ENCODE measurements at regions not wholly inside any gene's neighbourhood (a gene's known extent, or its start where the extent isn't known, plus 50 kb on each side); places are given as distances from the start of the nearest gene placed in this dataset.

- H3K27ac ChIP-seq (ENCODE audit: low read depth, low read length, poor library complexity, severe bottlenecking): no peak overlapping the region
- intact Hi-C loops (cut with micrococcal nuclease; ENCODE audit: unreplicated experiment): no loop called here
- peaks cover 27% of the 10 kb centered on the region for H3K9me3 ChIP-seq (ENCODE audit: low read depth, low read length, poor library complexity, severe bottlenecking)
- BruUV-seq (replicated peaks): no TSS peak
- H3K4me1 ChIP-seq (ENCODE audit: insufficient read depth, low read length, poor library complexity, severe bottlenecking): no peaks in the 10 kb centered on the region
- H3K36me3 ChIP-seq (ENCODE audit: insufficient read depth, low read length, poor library complexity, severe bottlenecking): no peaks in the 10 kb centered on the region
- TF ChIP-seq EZH2 (IDR thresholded peaks at IDR 0.05; ENCODE audit: borderline replicate concordance, low read depth, low read length, poor library complexity, severe bottlenecking) (no peak), CTCF (conservative IDR thresholded peaks at IDR 0.05; ENCODE audit: low read depth, low read length) (no peak)
- POLR2A ChIA-PET (ENCODE audit: low non-redundant PET): no interaction called here
- CTCF ChIA-PET: no interaction called here
- H3K4me3 ChIP-seq (ENCODE audit: low read depth, low read length, poor library complexity, severe bottlenecking): no peak overlapping the region
- no peaks in the 10 kb centered on the region for H3K27me3 ChIP-seq (replicated peaks; ENCODE audit: insufficient read depth, low read depth, low read length, poor library complexity)
- DNase-seq (ENCODE audit: low spot score): no peak
Observed at GRCh38 chr3:3662610-3663009, 136.6 kb upstream of the LRRN1 start.

GRCh38 chr3:3654916-3655315 is 144.3 kb upstream of the LRRN1 start:
- no peaks in the 10 kb centered on the region for H3K36me3 ChIP-seq (ENCODE audit: insufficient read depth, low read length, poor library complexity, severe bottlenecking)
- ChIA-PET CTCF (no interaction called here), POLR2A (ENCODE audit: low non-redundant PET) (no interaction called here)
- TF ChIP-seq EZH2 (IDR thresholded peaks at IDR 0.05; ENCODE audit: borderline replicate concordance, low read depth, low read length, poor library complexity, severe bottlenecking): no peak
- no peak for TF ChIP-seq CTCF (conservative IDR thresholded peaks at IDR 0.05; ENCODE audit: low read depth, low read length)
- no peak overlapping the region for H3K27ac ChIP-seq (ENCODE audit: low read depth, low read length, poor library complexity, severe bottlenecking)
- BruUV-seq (replicated peaks): no TSS peak
- no peaks in the 10 kb centered on the region for H3K4me1 ChIP-seq (ENCODE audit: insufficient read depth, low read length, poor library complexity, severe bottlenecking)
- DNase-seq (ENCODE audit: low spot score): no peak
- H3K27me3 ChIP-seq (replicated peaks; ENCODE audit: insufficient read depth, low read depth, low read length, poor library complexity): no peaks in the 10 kb centered on the region
- intact Hi-C loops (cut with micrococcal nuclease; ENCODE audit: unreplicated experiment): no loop called here
- H3K9me3 ChIP-seq (ENCODE audit: low read depth, low read length, poor library complexity, severe bottlenecking): peaks cover 12% of the 10 kb centered on the region
- no peak overlapping the region for H3K4me3 ChIP-seq (ENCODE audit: low read depth, low read length, poor library complexity, severe bottlenecking)

- H3K4me1 ChIP-seq (ENCODE audit: insufficient read depth, low read length, poor library complexity, severe bottlenecking): no peaks in the 10 kb centered on the region
- BruUV-seq (replicated peaks): no TSS peak
- ChIA-PET CTCF (no interaction called here), POLR2A (ENCODE audit: low non-redundant PET) (no interaction called here)
- DNase-seq (ENCODE audit: low spot score): no peak
- no peaks in the 10 kb centered on the region for H3K27me3 ChIP-seq (replicated peaks; ENCODE audit: insufficient read depth, low read depth, low read length, poor library complexity)
- H3K27ac ChIP-seq (ENCODE audit: low read depth, low read length, poor library complexity, severe bottlenecking): no peak overlapping the region
- TF ChIP-seq CTCF (conservative IDR thresholded peaks at IDR 0.05; ENCODE audit: low read depth, low read length): no peak
- TF ChIP-seq EZH2 (IDR thresholded peaks at IDR 0.05; ENCODE audit: borderline replicate concordance, low read depth, low read length, poor library complexity, severe bottlenecking): no peak
- no peaks in the 10 kb centered on the region for H3K36me3 ChIP-seq (ENCODE audit: insufficient read depth, low read length, poor library complexity, severe bottlenecking)
- intact Hi-C loops (cut with micrococcal nuclease; ENCODE audit: unreplicated experiment): no loop called here
- H3K4me3 ChIP-seq (ENCODE audit: low read depth, low read length, poor library complexity, severe bottlenecking): no peak overlapping the region
- H3K9me3 ChIP-seq (ENCODE audit: low read depth, low read length, poor library complexity, severe bottlenecking): no peaks in the 10 kb centered on the region
Observed at GRCh38 chr3:3648988-3649679, 150.1 kb upstream of the LRRN1 start.

Data from A673 (cell line).